GM19397 (cell line): ENCODE measurements at regions not wholly inside any gene's neighbourhood (a gene's known extent, or its start where the extent isn't known, plus 50 kb on each side); places are given as distances from the start of the nearest gene placed in this dataset.

ENCODE experiments used
- ATAC-seq: cut with Tn5 transposase; IDR thresholded peaks from one replicate; pipeline ENCODE4 v1.9.1; 2021; ENCODE audit warnings: mild to moderate bottlenecking, moderate library complexity; ENCODE audit not compliant: unreplicated experiment

DNA sequence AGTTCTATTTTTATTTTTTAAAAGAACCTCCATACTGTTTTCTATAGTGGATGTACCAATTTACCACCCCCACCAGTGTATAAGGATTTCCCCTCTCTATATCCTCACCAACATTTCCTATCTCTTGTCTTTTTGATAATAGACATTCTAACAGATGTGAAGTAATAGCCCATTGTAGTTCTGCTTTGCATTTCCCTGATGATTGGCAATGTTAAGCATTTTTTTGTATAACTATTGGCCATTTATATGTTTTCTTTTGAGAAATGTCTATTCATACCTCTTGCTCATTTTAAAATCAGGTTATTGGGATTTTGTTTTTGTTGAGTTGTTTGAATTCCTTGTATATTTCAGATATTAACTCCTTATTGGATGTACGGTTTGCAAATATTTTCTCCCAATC lies 251.1 kb upstream of the HTR2C start:
- ATAC-seq: no peak

DNA sequence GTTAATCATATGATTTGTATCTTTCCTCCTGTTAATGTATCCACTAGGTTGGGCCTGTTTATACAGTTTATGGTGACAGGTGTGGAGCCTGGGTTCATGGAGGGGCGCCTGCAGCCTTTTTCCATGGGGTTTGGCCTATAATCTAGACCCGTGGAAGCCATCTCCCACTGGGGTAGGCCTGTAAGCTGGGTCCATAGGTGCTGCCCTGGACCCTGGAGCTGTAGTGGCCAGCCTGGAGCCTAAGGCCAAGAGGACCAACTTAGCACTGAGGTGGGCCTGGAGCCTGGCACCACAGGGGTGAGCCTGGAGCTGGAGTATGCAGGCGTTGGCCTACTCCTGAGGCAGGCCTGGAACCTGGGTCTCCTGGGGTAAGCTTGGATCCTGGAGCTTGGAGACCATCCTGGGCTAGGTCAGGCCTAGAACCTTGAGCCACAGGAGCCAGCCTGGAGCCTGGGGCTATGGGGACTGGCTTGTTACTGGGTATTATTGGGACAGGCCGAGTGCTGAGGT lies 249.4 kb upstream of the HTR2C start:
- ATAC-seq: no peak

- no peak for ATAC-seq
Observed at GRCh38 chrX:114338870-114339269, 245.0 kb upstream of the HTR2C start.

- ATAC-seq: peak; percentile 61
Observed at GRCh38 chrX:114344756-114345349, 239.0 kb upstream of the HTR2C start.

- no peak for ATAC-seq
Observed at GRCh38 chrX:114361076-114361725, 222.7 kb upstream of the HTR2C start.

GRCh38 chrX:114363346-114363745 lies 220.5 kb upstream of the HTR2C start:
- no peak for ATAC-seq

DNA sequence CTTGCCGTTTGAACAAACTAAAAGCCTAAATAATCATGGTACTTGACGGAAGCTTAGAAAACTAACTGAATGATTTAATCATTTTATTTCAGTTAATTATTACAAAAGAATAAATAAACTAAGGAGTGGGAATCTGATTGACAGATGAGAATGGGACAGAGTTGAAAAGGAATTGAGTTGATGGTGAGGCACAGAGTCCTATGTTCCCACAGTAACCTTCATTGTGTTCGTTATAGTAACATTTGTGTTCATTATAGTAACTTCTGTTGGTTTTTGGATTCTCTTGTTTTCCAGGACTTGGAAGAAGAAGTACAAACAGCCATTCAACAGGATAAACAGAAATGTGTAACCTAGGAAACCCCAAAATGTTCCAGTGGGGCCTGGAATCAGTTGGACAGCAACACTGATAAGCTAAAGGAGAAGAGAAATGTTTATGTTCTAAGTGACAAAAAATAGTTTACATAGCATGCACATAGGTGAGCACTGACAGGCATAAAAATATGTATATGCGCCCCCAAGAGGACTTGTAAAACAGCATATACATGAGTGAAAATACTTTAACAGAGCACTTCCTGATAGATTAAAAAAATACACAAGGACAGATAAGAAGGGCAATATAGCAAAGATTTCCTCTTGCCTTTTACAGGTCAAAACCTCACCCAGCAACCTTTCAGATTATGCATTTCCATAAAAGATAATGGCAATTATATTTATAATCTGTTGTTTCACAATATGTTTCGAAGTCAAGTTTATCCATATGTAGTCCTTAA lies 218.6 kb upstream of the HTR2C start:
- ATAC-seq: no peak

- ATAC-seq: no peak
Observed at GRCh38 chrX:114372937-114373336, 210.9 kb upstream of the HTR2C start.

DNA sequence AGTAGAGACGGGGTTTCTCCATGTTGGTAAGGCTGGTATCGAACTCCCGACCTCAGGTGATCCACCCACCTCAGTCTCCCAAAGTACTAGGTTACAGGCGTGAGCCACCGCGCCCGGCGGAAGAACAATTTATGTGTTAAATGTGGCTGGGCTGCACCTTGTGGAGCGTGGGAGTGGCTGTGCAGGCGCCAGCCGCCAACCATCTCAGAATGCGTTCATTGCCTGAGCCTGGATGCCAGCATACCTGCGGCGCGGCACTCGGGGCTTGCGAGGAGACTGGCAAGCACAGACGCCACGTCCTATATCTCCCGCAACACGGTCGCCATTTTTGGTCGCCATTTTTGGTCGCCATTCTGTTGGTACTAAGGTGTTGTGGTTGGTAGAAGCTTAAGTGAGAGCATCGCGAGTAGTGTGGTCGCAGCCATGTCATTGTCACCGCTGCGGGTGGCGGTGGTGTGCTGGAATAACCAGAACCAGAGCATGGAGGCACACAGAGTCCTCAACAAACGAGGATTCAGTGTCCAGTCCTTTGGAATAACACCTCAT lies 193.6 kb upstream of the HTR2C start:
- ATAC-seq: no peak
